ENCODE measurements at regions not wholly inside any gene's neighbourhood (a gene's known extent, or its start where the extent isn't known, plus 50 kb on each side); places are given as distances from the start of the nearest gene placed in this dataset.
"Not testable (repeated sequence)": the region's sequence is repeated elsewhere in the genome, so short reads cannot be mapped to it uniquely, and the experiment has no call there.

DNA sequence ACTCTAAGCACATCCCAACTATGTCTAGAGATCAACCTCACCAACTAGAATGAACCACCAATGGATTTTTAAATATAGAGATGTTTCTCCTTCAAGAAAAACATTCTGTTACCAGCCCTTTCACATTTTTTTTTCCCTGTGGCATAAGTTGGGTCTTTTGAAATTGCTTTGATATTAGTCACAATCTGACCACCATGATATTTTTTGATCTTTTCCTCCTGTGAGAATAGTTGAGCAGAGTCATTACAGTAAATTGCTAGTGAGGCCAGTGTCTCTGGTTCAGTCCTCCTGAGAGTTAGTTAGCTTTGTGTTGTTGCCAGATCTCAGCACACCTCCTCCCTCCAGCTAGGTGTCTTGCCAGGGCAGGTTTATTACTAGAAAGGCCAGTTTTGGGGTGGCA, 79.7 kb upstream of the MYLIP start:
- no peak overlapping the region for H3K4me3 Mint-ChIP-seq
- H3K9me3 Mint-ChIP-seq, result peaks cover 0 to under 1% (median 0%) of the 10 kb centered on the region in 6 donors
- no peaks in the 10 kb centered on the region for H3K4me1 Mint-ChIP-seq
- H3K36me3 Mint-ChIP-seq, result no peaks in the 10 kb centered on the region
- no peak overlapping the region for H3K27ac Mint-ChIP-seq
- no peak for DNase-seq
- peaks cover 0 to 4% (median 1%) of the 10 kb centered on the region in 3 donors for H3K27me3 Mint-ChIP-seq (ENCODE audit: low read depth in 3 of 3)

DNA sequence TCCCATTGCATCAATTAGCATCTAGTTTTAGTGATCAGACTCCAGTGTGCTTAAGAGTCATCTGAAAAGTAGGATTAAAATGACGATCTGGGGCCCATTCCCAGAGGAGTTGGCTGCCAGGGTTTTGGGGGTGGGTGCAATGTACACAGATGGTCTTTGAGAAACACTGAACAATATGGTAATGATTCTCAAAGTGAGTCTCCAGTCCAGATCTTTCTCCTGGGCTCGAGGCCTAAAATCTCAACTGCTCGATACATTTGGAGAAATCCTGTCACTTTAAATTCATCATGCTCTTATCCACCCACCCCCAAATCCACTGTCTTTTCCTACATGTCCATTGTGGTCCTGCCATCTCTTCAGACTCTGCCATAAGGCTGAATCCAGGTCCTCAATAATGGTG, 80.7 kb upstream of the MYLIP start:
- H3K27ac Mint-ChIP-seq, result no peak overlapping the region
- no peaks in the 10 kb centered on the region for H3K4me1 Mint-ChIP-seq
- no peak overlapping the region for H3K4me3 Mint-ChIP-seq
- DNase-seq, result no peak
- H3K9me3 Mint-ChIP-seq, result peaks cover 0 to 3% (median 0%) of the 10 kb centered on the region in 6 donors
- H3K36me3 Mint-ChIP-seq, result no peaks in the 10 kb centered on the region
- peaks cover 0 to 4% (median 1%) of the 10 kb centered on the region in 3 donors for H3K27me3 Mint-ChIP-seq (ENCODE audit: low read depth in 3 of 3)

- Mint-ChIP-seq H3K4me1 (no peaks in the 10 kb centered on the region), H3K36me3 (no peaks in the 10 kb centered on the region), H3K9me3 (peaks cover 0 to 3% (median 0%) of the 10 kb centered on the region in 6 donors), H3K4me3 (no peak overlapping the region), H3K27ac (no peak overlapping the region), H3K27me3 (ENCODE audit: low read depth in 3 of 3) (peaks cover 0 to 4% (median 1%) of the 10 kb centered on the region in 3 donors)
- DNase-seq, result no peak
Measured at GRCh38 chr6:16047435-16047990, 81.4 kb upstream of the MYLIP start.

DNA sequence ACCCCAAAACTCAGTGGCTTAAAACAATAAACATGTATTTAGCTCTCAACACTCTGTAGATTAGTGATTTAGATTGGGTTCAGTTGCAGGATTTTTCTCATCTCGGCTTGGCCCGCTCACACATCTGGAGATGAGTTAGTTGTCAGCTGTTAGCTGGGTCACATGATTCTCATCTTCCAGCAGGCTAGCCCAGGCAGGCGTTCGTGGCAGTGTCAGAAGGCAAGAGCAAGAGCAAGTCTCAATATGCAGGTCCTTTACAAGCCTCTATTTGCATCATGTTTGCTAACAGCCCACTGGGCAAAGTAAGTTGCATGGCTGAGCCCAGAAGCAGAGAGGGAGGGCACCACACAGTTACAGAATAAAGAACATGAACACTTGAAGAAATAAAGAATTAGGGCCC, 83.6 kb upstream of the MYLIP start:
- no peak for DNase-seq
- H3K9me3 Mint-ChIP-seq, result peaks cover 0 to 3% (median 0%) of the 10 kb centered on the region in 6 donors
- no peaks in the 10 kb centered on the region for H3K36me3 Mint-ChIP-seq
- H3K27me3 Mint-ChIP-seq (ENCODE audit: low read depth in 3 of 3), result peaks cover 0 to 4% (median 3%) of the 10 kb centered on the region in 3 donors
- no peaks in the 10 kb centered on the region for H3K4me1 Mint-ChIP-seq
- H3K4me3 Mint-ChIP-seq, result no peak overlapping the region
- H3K27ac Mint-ChIP-seq, result no peak overlapping the region

- Mint-ChIP-seq H3K4me1 (no peaks in the 10 kb centered on the region), H3K4me3 (no peak overlapping the region), H3K9me3 (peaks cover 0 to 3% (median 0%) of the 10 kb centered on the region in 6 donors), H3K36me3 (no peaks in the 10 kb centered on the region), H3K27me3 (ENCODE audit: low read depth in 3 of 3) (peaks cover 0 to 4% (median 3%) of the 10 kb centered on the region in 3 donors), H3K27ac (no peak overlapping the region)
- DNase-seq, result no peak
Measured at GRCh38 chr6:16044211-16044643, 84.7 kb upstream of the MYLIP start.

GRCh38 chr6:16043171-16044135, 85.4 kb upstream of the MYLIP start:
- peaks cover 0 to 3% (median 0%) of the 10 kb centered on the region in 6 donors for H3K9me3 Mint-ChIP-seq
- H3K4me1 Mint-ChIP-seq, result no peaks in the 10 kb centered on the region
- H3K27ac Mint-ChIP-seq, result no peak overlapping the region
- H3K4me3 Mint-ChIP-seq, result no peak overlapping the region
- no peaks in the 10 kb centered on the region for H3K36me3 Mint-ChIP-seq
- no peak for DNase-seq
- peaks cover 0 to 4% (median 3%) of the 10 kb centered on the region in 3 donors for H3K27me3 Mint-ChIP-seq (ENCODE audit: low read depth in 3 of 3)

- H3K9me3 Mint-ChIP-seq, result peaks cover 0 to 3% (median 0%) of the 10 kb centered on the region in 6 donors
- DNase-seq, result no peak
- no peaks in the 10 kb centered on the region for H3K36me3 Mint-ChIP-seq
- no peaks in the 10 kb centered on the region for H3K4me1 Mint-ChIP-seq
- H3K4me3 Mint-ChIP-seq, result no peak overlapping the region
- H3K27me3 Mint-ChIP-seq (ENCODE audit: low read depth in 3 of 3), result peaks cover 0 to 3% (median 3%) of the 10 kb centered on the region in 3 donors
- H3K27ac Mint-ChIP-seq, result no peak overlapping the region
Measured at GRCh38 chr6:16042751-16043150, 86.1 kb upstream of the MYLIP start.

DNA sequence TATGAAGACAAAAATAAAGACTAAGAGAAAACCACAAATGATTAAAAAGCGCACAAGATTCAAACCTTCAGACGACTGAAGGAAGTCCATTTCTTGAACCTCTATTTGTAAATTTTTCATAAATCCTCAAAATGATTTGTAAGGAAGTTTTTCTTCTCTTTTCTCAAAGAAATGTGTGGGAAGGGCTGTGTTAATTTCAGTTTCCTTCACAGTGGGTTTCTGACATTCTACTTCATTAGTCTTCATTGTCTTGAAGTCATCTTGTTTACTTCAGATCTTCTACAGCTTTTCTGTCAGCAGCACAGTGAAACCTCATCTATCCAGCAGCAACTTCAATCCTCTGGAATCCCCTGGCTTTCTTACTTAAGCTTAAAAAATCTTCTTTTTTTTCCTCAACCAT, 87.6 kb upstream of the MYLIP start:
- peak overlapping the region in 1 of 6 donors; percentile 41 for H3K27ac Mint-ChIP-seq
- no peak for DNase-seq
- H3K27me3 Mint-ChIP-seq (ENCODE audit: low read depth in 3 of 3), result peaks cover 0 to 3% (median 3%) of the 10 kb centered on the region in 3 donors
- H3K36me3 Mint-ChIP-seq, result no peaks in the 10 kb centered on the region
- H3K4me3 Mint-ChIP-seq, result no peak overlapping the region
- H3K4me1 Mint-ChIP-seq, result no peaks in the 10 kb centered on the region
- peaks cover 0 to 3% (median 0%) of the 10 kb centered on the region in 6 donors for H3K9me3 Mint-ChIP-seq

DNA sequence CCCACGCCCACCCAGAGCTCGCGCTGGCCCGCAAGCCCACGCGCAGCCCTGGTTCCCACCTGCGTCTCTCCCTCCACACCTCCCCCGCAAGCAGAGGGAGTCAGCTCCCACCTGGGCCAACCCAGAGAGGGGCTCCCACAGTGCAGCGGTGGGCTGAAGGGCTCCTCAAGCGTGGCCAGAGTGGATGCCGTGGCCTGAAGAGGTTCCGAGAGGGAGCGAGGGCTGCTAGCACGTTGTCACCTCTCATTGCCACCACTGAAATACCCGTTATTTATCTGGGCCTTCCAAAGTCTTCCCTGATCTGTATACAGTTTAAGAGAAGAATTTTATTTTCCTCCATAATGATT, 88.3 kb upstream of the MYLIP start:
- H3K36me3 Mint-ChIP-seq, result no peaks in the 10 kb centered on the region
- H3K4me1 Mint-ChIP-seq, result no peaks in the 10 kb centered on the region
- H3K27ac Mint-ChIP-seq, result no peak overlapping the region
- H3K9me3 Mint-ChIP-seq, result peaks cover 0 to 3% (median 0%) of the 10 kb centered on the region in 6 donors
- DNase-seq, result no peak
- no peak overlapping the region for H3K4me3 Mint-ChIP-seq
- peaks cover 0 to 3% (median under 1%) of the 10 kb centered on the region in 3 donors for H3K27me3 Mint-ChIP-seq (ENCODE audit: low read depth in 3 of 3)

DNA sequence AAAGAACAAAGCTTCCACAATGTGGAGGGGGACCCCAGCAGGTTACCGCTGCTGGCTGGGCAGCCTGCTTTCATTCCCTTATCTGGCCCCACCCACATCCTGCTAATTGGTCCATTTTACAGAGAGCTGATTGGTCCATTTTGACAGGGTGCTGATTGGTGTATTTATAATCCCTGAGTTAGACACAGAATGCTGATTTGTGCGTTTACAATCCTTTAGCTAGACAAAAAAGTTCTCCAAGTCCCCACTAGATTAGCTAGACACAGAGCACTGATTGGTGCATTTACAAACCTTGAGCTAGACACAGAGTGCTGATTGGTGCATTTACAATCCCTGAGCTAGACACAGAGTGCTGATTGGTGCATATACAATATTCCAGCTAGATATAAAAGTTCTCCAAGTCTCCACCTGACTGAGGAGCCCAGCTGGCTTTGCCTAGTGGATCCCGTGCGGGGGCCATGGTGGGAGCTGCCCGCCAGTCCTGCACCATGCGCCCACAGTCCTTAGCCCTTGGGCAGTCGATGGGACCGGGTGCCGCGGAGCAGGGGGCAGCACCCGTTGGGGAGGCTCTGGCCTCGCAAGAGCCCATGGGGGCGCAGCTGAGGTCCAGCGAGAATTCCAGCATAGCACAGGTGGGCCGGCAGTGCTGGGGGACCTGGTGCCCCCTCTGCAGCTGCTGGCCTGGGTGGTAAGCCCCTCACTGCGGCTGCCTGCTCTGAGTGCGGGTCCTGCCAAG, 88.8 kb upstream of the MYLIP start:
- H3K9me3 Mint-ChIP-seq; H3K4me3 Mint-ChIP-seq; H3K36me3 Mint-ChIP-seq; H3K4me1 Mint-ChIP-seq; H3K27me3 Mint-ChIP-seq (ENCODE audit: low read depth in 3 of 3); DNase-seq; H3K27ac Mint-ChIP-seq: not testable (repeated sequence)

DNA sequence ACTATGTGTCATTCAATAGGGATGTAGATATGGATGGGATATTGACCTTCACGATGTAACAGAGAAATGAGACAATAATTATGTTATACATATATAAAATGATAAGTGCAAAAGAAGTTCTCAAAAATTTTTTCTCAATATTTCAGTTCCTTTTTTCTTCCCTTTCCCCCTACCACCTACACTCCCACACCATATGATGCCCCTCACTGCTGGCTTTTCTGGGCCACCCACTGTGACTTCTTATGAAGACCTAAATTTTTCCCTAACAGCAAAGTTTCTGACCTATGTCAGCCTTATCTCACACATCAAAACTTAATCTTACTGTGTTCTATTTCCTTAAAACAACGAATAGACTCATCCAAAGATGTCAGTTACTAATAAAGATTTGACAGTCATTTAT, 89.9 kb upstream of the MYLIP start:
- no peak overlapping the region for H3K4me3 Mint-ChIP-seq
- DNase-seq, result no peak
- no peaks in the 10 kb centered on the region for H3K36me3 Mint-ChIP-seq
- H3K27ac Mint-ChIP-seq, result no peak overlapping the region
- H3K4me1 Mint-ChIP-seq, result no peaks in the 10 kb centered on the region
- H3K9me3 Mint-ChIP-seq, result peaks cover 0 to 1% (median 0%) of the 10 kb centered on the region in 6 donors
- H3K27me3 Mint-ChIP-seq (ENCODE audit: low read depth in 3 of 3), result peaks cover 0 to 3% (median 3%) of the 10 kb centered on the region in 3 donors

GRCh38 chr6:16035488-16036080, 93.3 kb upstream of the MYLIP start:
- peaks cover 0 to 1% (median 0%) of the 10 kb centered on the region in 6 donors for H3K9me3 Mint-ChIP-seq
- peaks cover 0 to 3% (median 0%) of the 10 kb centered on the region in 3 donors for H3K27me3 Mint-ChIP-seq (ENCODE audit: low read depth in 3 of 3)
- H3K4me3 Mint-ChIP-seq, result no peak overlapping the region
- DNase-seq, result no peak
- H3K36me3 Mint-ChIP-seq, result no peaks in the 10 kb centered on the region
- no peaks in the 10 kb centered on the region for H3K4me1 Mint-ChIP-seq
- no peak overlapping the region for H3K27ac Mint-ChIP-seq

- Mint-ChIP-seq H3K4me3 (no peak overlapping the region), H3K9me3 (peaks cover 0 to 1% (median 0%) of the 10 kb centered on the region in 6 donors), H3K36me3 (peaks cover 0 to 3% (median 0%) of the 10 kb centered on the region in 3 donors), H3K27ac (no peak overlapping the region), H3K4me1 (no peaks in the 10 kb centered on the region), H3K27me3 (ENCODE audit: low read depth in 3 of 3) (peaks cover 0 to 3% (median 0%) of the 10 kb centered on the region in 3 donors)
- no peak for DNase-seq
Measured at GRCh38 chr6:16033214-16033613, 95.7 kb upstream of the MYLIP start.
